ENCODE measurements at regions not wholly inside any gene's neighbourhood (a gene's known extent, or its start where the extent isn't known, plus 50 kb on each side); places are given as distances from the start of the nearest gene placed in this dataset.
"Not testable (repeated sequence)": the region's sequence is repeated elsewhere in the genome, so short reads cannot be mapped to it uniquely, and the experiment has no call there.

GRCh38 chr18:27558388-27559155, 373.5 kb upstream of the CHST9 start:
- no peak for DNase-seq

GRCh38 chr18:27556741-27557140, 371.6 kb upstream of the CHST9 start:
- no peak for DNase-seq

- DNase-seq: no peak
Observed at GRCh38 chr18:27549335-27550039, 364.4 kb upstream of the CHST9 start.

DNA sequence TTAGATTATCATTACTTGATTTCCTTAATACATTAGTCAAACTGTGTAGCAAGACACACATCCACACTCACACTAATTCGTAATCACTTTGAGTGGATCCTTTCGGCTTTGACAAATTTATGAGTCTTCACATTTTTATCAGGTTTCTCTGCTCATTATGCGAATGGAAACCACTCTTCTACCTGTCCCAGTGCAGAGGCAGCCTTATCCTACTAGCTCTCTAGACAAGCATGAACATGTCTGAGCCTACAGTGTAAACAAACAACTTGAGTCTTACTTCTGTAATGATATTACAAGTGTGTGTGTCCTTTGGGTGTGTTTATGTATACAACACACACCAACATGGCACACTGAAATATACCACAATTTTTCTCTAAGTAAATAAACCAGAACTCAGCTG, 361.9 kb upstream of the CHST9 start:
- DNase-seq: no peak

DNA sequence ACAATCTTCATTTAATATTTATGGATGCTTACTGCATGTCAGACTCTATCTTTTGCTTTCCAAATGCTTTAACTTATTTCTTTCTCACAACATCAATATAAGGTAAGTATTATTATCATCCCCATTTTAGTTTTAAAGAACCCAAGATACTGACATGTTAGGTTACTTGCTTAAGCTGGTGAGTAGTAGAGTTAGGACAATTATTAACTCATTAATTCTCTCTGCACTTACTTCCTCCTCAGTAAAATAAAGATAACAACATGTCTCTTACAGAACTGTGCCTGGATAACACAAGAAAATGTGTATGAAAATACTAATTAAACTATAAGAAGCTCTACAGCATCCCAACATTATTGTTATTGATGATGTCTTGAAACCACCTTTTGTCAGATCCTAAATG, 359.1 kb upstream of the CHST9 start:
- DNase-seq: no peak

DNA sequence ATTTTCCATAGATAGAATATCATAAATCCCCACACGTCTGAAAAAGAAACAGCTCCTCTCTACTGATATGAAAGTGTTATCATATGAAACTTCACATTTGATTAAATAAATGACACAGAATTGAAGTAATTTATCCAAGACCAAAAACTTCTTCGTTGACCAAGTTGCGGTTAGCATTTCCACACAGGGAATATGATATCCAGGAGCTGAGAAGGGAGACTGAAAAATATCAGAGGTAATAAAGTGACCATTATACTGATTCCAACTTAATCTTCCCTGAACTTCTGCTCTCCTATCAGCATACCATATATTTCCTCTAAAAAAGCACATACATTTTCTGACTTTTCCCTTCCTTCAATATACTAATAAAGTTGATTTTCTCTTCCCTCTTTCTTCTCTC, 356.2 kb upstream of the CHST9 start:
- DNase-seq: no peak

- no peak for DNase-seq
Observed at GRCh38 chr18:27540111-27540510, 355.0 kb upstream of the CHST9 start.

- no peak for DNase-seq
Observed at GRCh38 chr18:27528925-27529521, 343.9 kb upstream of the CHST9 start.

GRCh38 chr18:27527856-27528255, 342.7 kb upstream of the CHST9 start:
- DNase-seq: peak; percentile 31

- DNase-seq: no peak
Observed at GRCh38 chr18:27520401-27520800, 335.3 kb upstream of the CHST9 start.

- DNase-seq: not testable (repeated sequence)
Observed at GRCh38 chr18:27510036-27510633, 325.0 kb upstream of the CHST9 start.

DNA sequence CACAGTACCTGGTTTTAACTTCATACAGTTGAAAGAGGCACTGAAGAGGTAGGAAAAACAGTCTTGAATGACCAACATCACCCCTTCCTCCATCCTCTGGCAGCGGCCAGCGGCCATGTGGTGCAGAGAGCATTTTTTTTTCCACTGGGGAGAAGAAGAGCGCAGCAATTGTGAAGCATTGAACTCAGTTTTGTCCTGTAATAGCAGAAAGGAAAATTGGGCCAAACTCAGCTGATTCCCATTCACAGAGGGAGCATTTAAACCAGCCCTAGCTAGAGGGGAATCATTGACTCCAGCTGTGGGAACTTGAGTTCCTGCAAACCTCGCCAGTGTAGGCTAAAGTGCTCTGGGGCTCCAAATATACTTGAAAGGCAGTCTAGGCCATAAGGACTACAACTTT, 316.6 kb upstream of the CHST9 start:
- DNase-seq: peak; percentile 39

- no peak for DNase-seq
Observed at GRCh38 chr18:27500531-27500930, 315.4 kb upstream of the CHST9 start.

- DNase-seq: no peak
Observed at GRCh38 chr18:27497246-27497645, 312.1 kb upstream of the CHST9 start.

GRCh38 chr18:27493182-27493581, 308.1 kb upstream of the CHST9 start:
- DNase-seq: no peak

DNA sequence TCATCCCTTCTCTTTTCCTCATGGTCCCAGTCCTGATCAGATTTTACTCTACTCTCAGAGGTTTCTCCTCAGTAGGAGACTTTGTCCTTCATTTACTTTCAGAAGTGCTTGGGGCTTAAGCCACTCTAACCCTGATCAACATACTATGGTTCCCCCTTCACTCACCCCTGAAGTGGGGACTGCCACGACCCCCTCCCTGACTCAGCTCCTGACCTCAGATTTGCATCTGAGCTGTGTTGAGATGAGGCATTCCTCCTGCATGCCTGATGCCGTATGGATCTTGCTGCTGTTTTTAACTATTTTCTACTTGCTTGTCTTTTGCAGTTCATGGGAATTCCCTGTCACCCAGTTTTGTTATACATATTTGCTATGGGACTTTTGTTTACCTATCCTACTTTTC, 306.7 kb upstream of the CHST9 start:
- DNase-seq: no peak

- no peak for DNase-seq
Observed at GRCh38 chr18:27483276-27483675, 298.2 kb upstream of the CHST9 start.

DNA sequence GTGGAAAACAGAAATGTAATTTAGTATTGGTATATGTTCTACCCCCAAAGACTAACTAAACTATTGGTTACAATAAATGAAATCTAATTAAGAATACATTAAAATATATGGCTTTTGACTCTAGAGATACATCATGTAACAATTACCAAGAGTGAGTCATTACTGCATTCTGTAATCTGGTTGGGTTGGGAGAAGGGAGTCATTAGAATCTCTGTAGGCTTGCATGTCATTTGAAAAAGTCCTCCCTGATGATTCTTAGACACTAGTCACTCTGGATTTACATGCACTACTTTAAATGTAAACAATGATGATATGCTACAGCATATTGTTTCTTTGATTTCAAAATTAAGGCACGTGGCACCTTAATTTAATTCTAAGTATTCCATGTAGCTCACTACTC, 293.4 kb upstream of the CHST9 start:
- no peak for DNase-seq

- DNase-seq: no peak
Observed at GRCh38 chr18:27473318-27473717, 288.2 kb upstream of the CHST9 start.

DNA sequence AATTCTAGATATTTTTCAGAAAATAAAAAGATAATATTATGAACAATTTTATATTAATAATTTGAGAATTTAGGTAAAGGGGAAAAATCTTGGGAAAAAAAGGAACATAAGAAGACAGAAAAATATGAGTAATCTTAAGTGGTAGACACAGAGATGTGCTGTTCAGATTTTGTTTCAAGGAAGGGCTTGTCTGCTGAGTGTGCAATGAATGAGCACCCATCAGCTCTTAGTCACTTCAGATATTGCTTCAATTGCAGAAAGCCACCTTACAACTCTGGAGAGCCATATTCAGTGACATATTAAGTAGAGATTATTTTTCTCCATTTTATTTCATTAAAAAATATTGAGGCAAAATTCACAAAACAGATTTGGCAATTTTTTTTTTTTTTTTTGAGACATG, 282.0 kb upstream of the CHST9 start:
- DNase-seq: no peak

GRCh38 chr18:27461957-27462356, 276.8 kb upstream of the CHST9 start:
- DNase-seq: no peak

GRCh38 chr18:27449104-27449503, 264.0 kb upstream of the CHST9 start:
- DNase-seq: no peak

- DNase-seq: no peak
Observed at GRCh38 chr18:27447930-27448329, 262.8 kb upstream of the CHST9 start.

- DNase-seq: no peak
Observed at GRCh38 chr18:27447451-27447881, 262.4 kb upstream of the CHST9 start.
